GM12892 (cell line): ENCODE measurements at regions not wholly inside any gene's neighbourhood (a gene's known extent, or its start where the extent isn't known, plus 50 kb on each side); places are given as distances from the start of the nearest gene placed in this dataset.

Experiments
- POLR2A ChIP-seq: IDR thresholded peaks from 2 replicates; pipeline ENCODE4 v1.6.1; 2011; ENCODE audit warnings: low read depth, low read length, control low read depth
- POLR2AphosphoS5 ChIP-seq: IDR thresholded peaks from 2 replicates; pipeline ENCODE4 v1.6.1; 2011; ENCODE audit warnings: low read depth, low read length, control low read depth

GRCh38 chr4:143273160-143273917 is 63.3 kb upstream of the GAB1 start:
- TF ChIP-seq POLR2AphosphoS5 (no peak), POLR2A (no peak)
